ENCODE measurements at regions not wholly inside any gene's neighbourhood (a gene's known extent, or its start where the extent isn't known, plus 50 kb on each side); places are given as distances from the start of the nearest gene placed in this dataset.

DNA sequence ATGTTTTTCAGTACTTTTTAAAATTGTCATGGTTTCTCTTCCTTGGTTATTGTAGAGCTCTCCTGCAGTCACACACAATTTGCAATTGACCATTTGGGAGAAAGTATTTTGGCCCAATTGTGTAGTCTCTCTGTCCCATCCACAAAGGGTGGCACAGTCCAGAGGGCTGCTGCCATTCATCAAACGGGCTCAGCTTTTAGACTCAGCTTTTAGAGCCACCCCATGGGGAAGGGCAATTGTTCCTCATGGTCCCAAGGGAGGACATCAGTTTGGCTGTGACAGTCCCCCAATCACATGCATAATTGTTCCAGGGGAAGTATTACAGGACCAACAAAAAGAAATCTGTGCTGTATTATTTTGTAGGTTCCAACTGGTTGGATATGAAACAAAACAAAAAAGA lies 207.6 kb downstream of the ZNF462 start:
- DNase-seq, result no peak
- no peaks in the 10 kb centered on the region for H3K4me1 ChIP-seq (ENCODE audit: low read length)
- H3K79me2 ChIP-seq (ENCODE audit: low read length), result no peaks in the 10 kb centered on the region
- no peak overlapping the region for H3K9ac ChIP-seq (ENCODE audit: low read length)
- no peaks in the 10 kb centered on the region for H3K9me3 ChIP-seq (replicated peaks; ENCODE audit: insufficient read depth, low read length)
- TF ChIP-seq EZH2phosphoT487 (IDR thresholded peaks at IDR 0.05; ENCODE audit: low read length), result no peak
- TF ChIP-seq EZH2 (optimal IDR thresholded peaks at IDR 0.05; ENCODE audit: low read depth, low read length), result no peak
- TF ChIP-seq, protein P1, sequence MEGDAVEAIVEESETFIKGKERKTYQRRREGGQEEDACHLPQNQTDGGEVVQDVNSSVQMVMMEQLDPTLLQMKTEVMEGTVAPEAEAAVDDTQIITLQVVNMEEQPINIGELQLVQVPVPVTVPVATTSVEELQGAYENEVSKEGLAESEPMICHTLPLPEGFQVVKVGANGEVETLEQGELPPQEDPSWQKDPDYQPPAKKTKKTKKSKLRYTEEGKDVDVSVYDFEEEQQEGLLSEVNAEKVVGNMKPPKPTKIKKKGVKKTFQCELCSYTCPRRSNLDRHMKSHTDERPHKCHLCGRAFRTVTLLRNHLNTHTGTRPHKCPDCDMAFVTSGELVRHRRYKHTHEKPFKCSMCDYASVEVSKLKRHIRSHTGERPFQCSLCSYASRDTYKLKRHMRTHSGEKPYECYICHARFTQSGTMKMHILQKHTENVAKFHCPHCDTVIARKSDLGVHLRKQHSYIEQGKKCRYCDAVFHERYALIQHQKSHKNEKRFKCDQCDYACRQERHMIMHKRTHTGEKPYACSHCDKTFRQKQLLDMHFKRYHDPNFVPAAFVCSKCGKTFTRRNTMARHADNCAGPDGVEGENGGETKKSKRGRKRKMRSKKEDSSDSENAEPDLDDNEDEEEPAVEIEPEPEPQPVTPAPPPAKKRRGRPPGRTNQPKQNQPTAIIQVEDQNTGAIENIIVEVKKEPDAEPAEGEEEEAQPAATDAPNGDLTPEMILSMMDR (IDR thresholded peaks at IDR 0.05; ENCODE audit: low read length), result no peak
- no peak overlapping the region for H3K4me3 ChIP-seq (ENCODE audit: low read length)
- H2AFZ ChIP-seq (ENCODE audit: low read length), result no peak overlapping the region
- H4K20me1 ChIP-seq (ENCODE audit: insufficient read depth, low read length), result no peaks in the 10 kb centered on the region
- no peaks in the 10 kb centered on the region for H3K36me3 ChIP-seq (replicated peaks; ENCODE audit: insufficient read depth, low read length)
- H3K9me2 ChIP-seq (replicated peaks; ENCODE audit: insufficient read depth, low read length), result no peaks in the 10 kb centered on the region
- no peaks in the 10 kb centered on the region for H3F3A ChIP-seq (ENCODE audit: insufficient read depth, low read length)
- no peaks in the 10 kb centered on the region for H3K27me3 ChIP-seq (replicated peaks; ENCODE audit: insufficient read depth, low read length)
- no peak overlapping the region for H3K27ac ChIP-seq (ENCODE audit: low read length)
- H3K4me2 ChIP-seq (ENCODE audit: low read depth, low read length), result no peak overlapping the region

DNA sequence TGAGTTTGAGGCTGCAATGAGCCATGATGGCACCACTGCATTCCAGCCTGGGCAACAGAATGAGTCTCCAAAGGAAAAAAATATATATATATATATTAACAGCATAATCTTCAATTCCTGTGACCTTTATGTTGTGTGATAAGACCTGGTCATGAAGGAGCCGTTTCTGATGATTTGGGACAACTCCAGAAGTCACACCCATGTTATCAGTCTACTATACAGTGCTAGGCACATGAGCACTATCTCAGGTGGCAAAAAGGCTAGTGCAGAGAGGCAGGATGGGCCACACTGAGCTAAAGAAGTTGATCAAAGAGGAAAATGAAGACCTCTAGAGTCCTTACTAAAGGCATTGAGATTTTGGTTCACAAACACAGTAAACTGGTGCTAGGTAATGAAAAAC lies 205.0 kb upstream of the RAD23B start:
- no peak for DNase-seq
- no peak for TF ChIP-seq EZH2phosphoT487 (IDR thresholded peaks at IDR 0.05; ENCODE audit: low read length)
- TF ChIP-seq, protein P1 (IDR thresholded peaks at IDR 0.05; ENCODE audit: low read length), result no peak
- TF ChIP-seq EZH2 (optimal IDR thresholded peaks at IDR 0.05; ENCODE audit: low read depth, low read length), result no peak
- Histone ChIP-seq H3K9me2 (replicated peaks; ENCODE audit: insufficient read depth, low read length) (no peaks in the 10 kb centered on the region), H3K36me3 (replicated peaks; ENCODE audit: insufficient read depth, low read length) (no peaks in the 10 kb centered on the region), H4K20me1 (ENCODE audit: insufficient read depth, low read length) (no peaks in the 10 kb centered on the region), H3K4me1 (ENCODE audit: low read length) (no peaks in the 10 kb centered on the region), H3K27ac (ENCODE audit: low read length) (no peak overlapping the region), H3K4me3 (ENCODE audit: low read length) (no peak overlapping the region), H3K4me2 (ENCODE audit: low read depth, low read length) (no peak overlapping the region), H3K79me2 (ENCODE audit: low read length) (no peaks in the 10 kb centered on the region), H2AFZ (ENCODE audit: low read length) (no peak overlapping the region), H3F3A (ENCODE audit: insufficient read depth, low read length) (no peaks in the 10 kb centered on the region), H3K9ac (ENCODE audit: low read length) (no peak overlapping the region), H3K27me3 (replicated peaks; ENCODE audit: insufficient read depth, low read length) (no peaks in the 10 kb centered on the region), H3K9me3 (replicated peaks; ENCODE audit: insufficient read depth, low read length) (no peaks in the 10 kb centered on the region)

DNA sequence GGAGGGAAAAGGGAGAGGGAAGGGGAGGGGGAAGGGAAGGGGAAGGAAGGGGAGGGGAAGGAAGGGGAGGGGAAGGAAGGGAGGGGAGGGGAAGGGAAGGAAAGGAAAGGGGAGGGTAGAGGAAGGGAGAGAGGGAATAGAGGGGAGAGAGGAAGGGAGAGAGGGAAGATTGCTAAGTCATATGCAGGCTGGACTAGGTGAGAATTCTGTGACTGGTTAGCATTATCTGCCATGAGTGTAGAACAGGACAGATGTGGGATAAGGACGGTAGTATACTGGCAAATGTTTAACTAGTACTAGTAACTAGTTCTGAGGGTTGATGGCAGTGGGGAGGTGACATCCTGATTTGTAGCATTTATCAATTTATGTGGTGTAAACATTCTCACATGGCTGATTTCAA lies 203.5 kb upstream of the RAD23B start:
- H3K27ac ChIP-seq (ENCODE audit: low read length), result no peak overlapping the region
- TF ChIP-seq, protein P1 (IDR thresholded peaks at IDR 0.05; ENCODE audit: low read length), result no peak
- no peak for TF ChIP-seq EZH2phosphoT487 (IDR thresholded peaks at IDR 0.05; ENCODE audit: low read length)
- no peak for TF ChIP-seq EZH2 (optimal IDR thresholded peaks at IDR 0.05; ENCODE audit: low read depth, low read length)
- H4K20me1 ChIP-seq (ENCODE audit: insufficient read depth, low read length), result no peaks in the 10 kb centered on the region

More for the DNA sequence above, 203.5 kb upstream of the RAD23B start:
- Histone ChIP-seq H3K9ac (ENCODE audit: low read length) (no peak overlapping the region), H3K79me2 (ENCODE audit: low read length) (no peaks in the 10 kb centered on the region), H3K4me1 (ENCODE audit: low read length) (no peaks in the 10 kb centered on the region), H2AFZ (ENCODE audit: low read length) (no peak overlapping the region), H3K9me2 (replicated peaks; ENCODE audit: insufficient read depth, low read length) (no peaks in the 10 kb centered on the region), H3K4me3 (ENCODE audit: low read length) (no peak overlapping the region), H3K36me3 (replicated peaks; ENCODE audit: insufficient read depth, low read length) (no peaks in the 10 kb centered on the region), H3F3A (ENCODE audit: insufficient read depth, low read length) (no peaks in the 10 kb centered on the region), H3K27me3 (replicated peaks; ENCODE audit: insufficient read depth, low read length) (no peaks in the 10 kb centered on the region), H3K9me3 (replicated peaks; ENCODE audit: insufficient read depth, low read length) (no peaks in the 10 kb centered on the region), H3K4me2 (ENCODE audit: low read depth, low read length) (no peak overlapping the region)
- no peak for DNase-seq

All from MM.1S (cell line).